ENCODE measurements at regions not wholly inside any gene's neighbourhood (a gene's known extent, or its start where the extent isn't known, plus 50 kb on each side); places are given as distances from the start of the nearest gene placed in this dataset.
"Not testable (repeated sequence)": the region's sequence is repeated elsewhere in the genome, so short reads cannot be mapped to it uniquely, and the experiment has no call there.

GRCh38 chr5:112533362-112533761 lies 114.3 kb upstream of the EPB41L4A start:
- DNase-seq (ENCODE audit: low read depth) = peak; percentile 58

- DNase-seq (ENCODE audit: low read depth) = no peak
Measured at GRCh38 chr5:112534067-112534583, 115.0 kb upstream of the EPB41L4A start.

- DNase-seq (ENCODE audit: low read depth) = no peak
Measured at GRCh38 chr5:112534611-112535255, 115.7 kb upstream of the EPB41L4A start.

- DNase-seq (ENCODE audit: low read depth) = no peak
Measured at GRCh38 chr5:112535356-112535755, 116.3 kb upstream of the EPB41L4A start.

GRCh38 chr5:112544558-112544957 lies 125.5 kb upstream of the EPB41L4A start:
- DNase-seq (ENCODE audit: low read depth) = not testable (repeated sequence)

- DNase-seq (ENCODE audit: low read depth) = no peak
Measured at GRCh38 chr5:112546946-112547592, 128.0 kb upstream of the EPB41L4A start.

- peak; percentile 53 for DNase-seq (ENCODE audit: low read depth)
Measured at GRCh38 chr5:112548246-112548881, 129.3 kb upstream of the EPB41L4A start.

GRCh38 chr5:112549127-112549526 lies 130.1 kb upstream of the EPB41L4A start:
- no peak for DNase-seq (ENCODE audit: low read depth)

- DNase-seq (ENCODE audit: low read depth) = no peak
Measured at GRCh38 chr5:112549605-112550166, 130.6 kb upstream of the EPB41L4A start.

- DNase-seq (ENCODE audit: low read depth) = peak; percentile 51
Measured at GRCh38 chr5:112551419-112552032, 132.4 kb upstream of the EPB41L4A start.

GRCh38 chr5:112552216-112552615 lies 133.1 kb upstream of the EPB41L4A start:
- DNase-seq (ENCODE audit: low read depth) = no peak

GRCh38 chr5:112552791-112553190 lies 133.7 kb upstream of the EPB41L4A start:
- DNase-seq (ENCODE audit: low read depth) = no peak

- DNase-seq (ENCODE audit: low read depth) = no peak
Measured at GRCh38 chr5:112554101-112554977, 135.3 kb upstream of the EPB41L4A start.

- DNase-seq (ENCODE audit: low read depth) = no peak
Measured at GRCh38 chr5:112555197-112555596, 136.1 kb upstream of the EPB41L4A start.

- peak; percentile 69 for DNase-seq (ENCODE audit: low read depth)
Measured at GRCh38 chr5:112555691-112556090, 136.6 kb upstream of the EPB41L4A start.

GRCh38 chr5:112559501-112559900 lies 140.4 kb upstream of the EPB41L4A start:
- peak; percentile 30 for DNase-seq (ENCODE audit: low read depth)

- no peak for DNase-seq (ENCODE audit: low read depth)
Measured at GRCh38 chr5:112560371-112560770, 141.3 kb upstream of the EPB41L4A start.

GRCh38 chr5:112563169-112563826 lies 144.2 kb upstream of the EPB41L4A start:
- no peak for DNase-seq (ENCODE audit: low read depth)

- DNase-seq (ENCODE audit: low read depth) = no peak
Measured at GRCh38 chr5:112566251-112566650, 147.2 kb upstream of the EPB41L4A start.

- no peak for DNase-seq (ENCODE audit: low read depth)
Measured at GRCh38 chr5:112569596-112569995, 150.5 kb upstream of the EPB41L4A start.
